ENCODE measurements at regions not wholly inside any gene's neighbourhood (a gene's known extent, or its start where the extent isn't known, plus 50 kb on each side); places are given as distances from the start of the nearest gene placed in this dataset.

DNA sequence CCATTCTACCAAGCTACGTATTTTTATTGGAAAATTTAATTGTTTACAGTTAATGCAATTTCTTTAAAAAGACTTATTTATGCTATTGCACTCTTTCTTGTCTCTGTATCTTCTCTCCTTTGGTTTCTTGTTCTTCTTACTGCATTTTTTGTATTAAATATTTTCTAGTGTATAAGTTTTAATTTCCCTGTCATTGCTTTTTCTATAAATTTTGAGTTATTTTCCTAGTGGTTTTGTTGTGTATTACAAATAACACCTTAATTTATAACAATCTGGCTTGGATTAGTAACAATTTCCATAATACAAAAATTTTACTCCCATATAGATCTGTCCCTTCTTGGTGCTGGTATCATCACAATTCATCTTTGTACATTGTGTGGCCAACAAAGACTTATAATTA is 303.5 kb upstream of the SPOCK3 start (continued):
- TF ChIP-seq, protein P1, sequence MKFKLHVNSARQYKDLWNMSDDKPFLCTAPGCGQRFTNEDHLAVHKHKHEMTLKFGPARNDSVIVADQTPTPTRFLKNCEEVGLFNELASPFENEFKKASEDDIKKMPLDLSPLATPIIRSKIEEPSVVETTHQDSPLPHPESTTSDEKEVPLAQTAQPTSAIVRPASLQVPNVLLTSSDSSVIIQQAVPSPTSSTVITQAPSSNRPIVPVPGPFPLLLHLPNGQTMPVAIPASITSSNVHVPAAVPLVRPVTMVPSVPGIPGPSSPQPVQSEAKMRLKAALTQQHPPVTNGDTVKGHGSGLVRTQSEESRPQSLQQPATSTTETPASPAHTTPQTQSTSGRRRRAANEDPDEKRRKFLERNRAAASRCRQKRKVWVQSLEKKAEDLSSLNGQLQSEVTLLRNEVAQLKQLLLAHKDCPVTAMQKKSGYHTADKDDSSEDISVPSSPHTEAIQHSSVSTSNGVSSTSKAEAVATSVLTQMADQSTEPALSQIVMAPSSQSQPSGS (IDR thresholded peaks at IDR 0.05; ENCODE audit: low read length), result no peak
- TF ChIP-seq, protein P2, sequence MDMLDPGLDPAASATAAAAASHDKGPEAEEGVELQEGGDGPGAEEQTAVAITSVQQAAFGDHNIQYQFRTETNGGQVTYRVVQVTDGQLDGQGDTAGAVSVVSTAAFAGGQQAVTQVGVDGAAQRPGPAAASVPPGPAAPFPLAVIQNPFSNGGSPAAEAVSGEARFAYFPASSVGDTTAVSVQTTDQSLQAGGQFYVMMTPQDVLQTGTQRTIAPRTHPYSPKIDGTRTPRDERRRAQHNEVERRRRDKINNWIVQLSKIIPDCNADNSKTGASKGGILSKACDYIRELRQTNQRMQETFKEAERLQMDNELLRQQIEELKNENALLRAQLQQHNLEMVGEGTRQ (IDR thresholded peaks at IDR 0.05; ENCODE audit: low read length), result no peak
- no peak for TF ChIP-seq TAF1 (IDR thresholded peaks at IDR 0.05; ENCODE audit: low read depth, low read length)
